ENCODE measurements at regions not wholly inside any gene's neighbourhood (a gene's known extent, or its start where the extent isn't known, plus 50 kb on each side); places are given as distances from the start of the nearest gene placed in this dataset.

DNA sequence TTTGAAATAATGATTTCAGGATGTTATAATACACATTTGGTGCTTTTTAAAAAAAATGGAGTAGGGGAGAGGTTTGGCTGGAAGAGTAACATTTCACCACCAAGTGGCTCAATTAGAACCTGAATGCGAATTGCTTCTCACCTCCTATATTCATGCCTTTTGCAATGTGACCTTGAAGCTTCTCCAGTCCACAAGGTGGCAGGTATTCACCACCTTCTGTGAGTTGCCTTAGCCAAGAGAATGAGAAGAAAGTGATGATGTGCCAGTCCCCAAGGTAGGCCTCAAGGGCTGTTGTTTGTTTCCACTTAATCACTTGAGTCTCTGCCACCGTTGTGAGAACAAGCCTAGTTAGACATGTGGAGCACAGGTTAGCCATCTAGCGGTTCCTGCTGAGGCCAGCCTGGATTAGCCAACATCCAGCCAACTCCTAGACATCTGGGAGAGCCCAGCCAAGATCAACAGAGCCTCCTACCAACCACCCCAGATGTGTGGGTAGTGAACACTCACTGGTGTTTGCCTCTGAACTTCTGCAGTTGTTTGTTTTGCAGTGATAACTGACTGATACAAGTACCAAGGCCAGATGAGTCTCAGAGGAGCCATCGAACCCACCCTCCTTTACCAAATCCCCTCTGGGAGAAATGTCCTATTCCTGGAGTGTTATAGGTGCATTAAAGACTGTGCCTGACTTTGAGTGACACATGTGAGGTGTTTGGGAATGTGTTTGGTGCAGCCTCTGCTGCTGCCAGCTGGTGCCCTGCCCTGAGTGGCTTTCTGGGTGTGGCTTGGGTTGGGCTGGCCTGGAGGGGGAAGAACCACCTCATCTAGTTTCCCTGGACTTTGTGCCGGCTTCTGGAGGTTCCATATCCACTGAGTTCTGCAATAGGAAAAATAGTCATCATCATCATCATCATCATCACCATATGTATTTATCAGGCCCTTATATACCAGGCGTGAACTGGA is 132.5 kb upstream of the RFLNA start:
- peak in 1 of 2 donors; percentile 7 for DNase-seq

- DNase-seq: no peak
Measured at GRCh38 chr12:124165695-124166094, 129.2 kb upstream of the RFLNA start.

- no peak for DNase-seq
Measured at GRCh38 chr12:124167141-124167540, 127.8 kb upstream of the RFLNA start.

- DNase-seq: no peak
Measured at GRCh38 chr12:124168016-124168786, 126.7 kb upstream of the RFLNA start.

DNA sequence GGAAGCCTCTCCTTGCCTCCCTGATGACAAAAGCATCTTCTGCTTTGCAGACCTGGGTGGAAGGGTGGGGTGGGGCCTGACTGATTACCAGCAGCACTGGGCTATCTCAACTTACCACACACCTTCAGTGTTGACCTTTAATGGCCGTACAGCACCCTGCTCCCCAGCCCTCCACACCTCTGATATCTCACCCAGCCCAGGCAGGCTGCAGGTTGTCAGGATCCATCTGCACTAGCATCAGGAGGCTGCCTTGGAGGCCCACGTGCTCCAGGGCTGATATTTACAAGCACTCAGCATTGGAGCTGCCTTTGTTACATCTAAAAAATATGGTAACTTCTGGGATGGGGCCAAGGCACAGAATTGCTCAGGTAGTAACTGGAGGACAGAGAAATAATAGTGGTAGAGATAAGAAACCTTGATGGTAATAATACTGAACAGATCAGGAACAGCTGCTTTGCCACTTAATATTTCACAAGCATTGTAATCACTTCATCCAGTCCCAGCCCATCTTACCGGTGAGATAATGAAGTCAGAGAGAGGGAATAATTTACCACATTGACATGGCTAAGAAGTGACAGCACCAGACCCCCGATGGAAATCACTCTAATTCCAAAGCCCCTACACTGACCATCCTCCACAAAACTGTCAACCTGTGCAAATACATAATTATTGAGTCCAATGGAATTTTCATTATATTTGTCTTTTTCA is 125.2 kb upstream of the RFLNA start:
- no peak for DNase-seq

GRCh38 chr12:124170760-124171159 is 124.1 kb upstream of the RFLNA start:
- DNase-seq: no peak

GRCh38 chr12:124171231-124171979 is 123.5 kb upstream of the RFLNA start:
- peak; percentile 5 to 63 for DNase-seq

DNA sequence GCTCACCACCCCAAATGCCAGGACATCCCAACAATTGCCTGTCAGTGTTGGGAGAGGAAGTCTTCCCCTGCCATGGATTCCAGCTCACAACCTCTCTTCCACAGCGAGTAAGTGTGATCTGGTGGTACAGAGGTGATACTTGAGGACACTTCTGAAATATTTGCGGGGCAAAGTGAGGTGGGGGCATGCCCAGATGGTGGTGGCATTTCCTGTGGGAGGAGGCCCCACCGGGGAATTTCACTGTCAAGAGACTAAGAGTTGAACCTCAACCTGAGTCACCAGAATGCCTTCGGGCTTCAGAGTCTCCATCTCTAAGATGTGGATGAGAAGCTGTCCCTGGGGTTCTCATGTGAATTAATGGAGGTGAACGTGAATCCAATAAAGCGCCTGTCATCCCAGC is 122.3 kb upstream of the RFLNA start:
- DNase-seq: no peak

- DNase-seq: no peak
Measured at GRCh38 chr12:124173692-124174091, 121.2 kb upstream of the RFLNA start.

DNA sequence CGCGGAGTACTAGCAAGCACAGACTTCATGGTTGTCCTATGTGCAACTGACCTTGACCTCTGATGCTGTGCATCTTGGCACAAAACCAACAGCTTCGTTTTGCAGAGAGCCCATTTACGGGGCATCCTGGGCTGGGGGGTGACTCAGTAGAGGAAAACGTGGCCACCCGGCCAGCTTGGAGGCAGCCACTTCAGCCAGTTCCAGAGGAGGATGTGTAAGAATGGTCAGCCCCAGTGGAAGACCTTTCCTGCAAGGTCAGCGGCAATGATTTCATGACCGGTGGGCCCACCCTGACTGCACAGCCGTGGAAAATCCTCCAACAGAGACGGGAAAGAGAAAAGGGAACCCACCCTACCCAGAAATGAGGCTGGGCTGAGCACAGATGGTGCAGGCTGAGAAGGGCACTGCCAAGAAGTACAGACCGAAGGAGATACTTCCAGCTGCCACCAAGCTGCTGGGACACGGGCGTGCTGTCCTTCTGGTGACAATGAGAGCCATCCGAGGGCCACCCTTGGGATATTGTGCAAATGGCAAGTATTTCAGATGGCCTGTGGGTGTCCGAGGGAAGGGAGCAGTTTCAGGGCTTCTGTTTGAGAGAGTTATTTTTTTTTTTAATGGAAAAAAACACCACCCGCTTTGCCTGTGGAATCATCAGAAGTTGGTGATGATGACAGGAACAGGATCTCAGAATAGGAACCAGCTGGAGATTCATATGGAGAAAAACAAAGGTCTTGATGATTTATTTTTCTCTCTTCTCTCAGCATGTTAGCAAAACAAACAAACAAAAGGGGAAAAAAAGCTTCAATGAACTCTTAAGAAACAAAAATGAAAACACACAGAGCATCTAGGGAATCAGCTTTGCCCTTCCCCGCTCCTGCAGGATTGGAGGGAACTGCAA is 120.2 kb upstream of the RFLNA start:
- no peak for DNase-seq

- no peak for DNase-seq
Measured at GRCh38 chr12:124175704-124176103, 119.2 kb upstream of the RFLNA start.

- DNase-seq: no peak
Measured at GRCh38 chr12:124177276-124177950, 117.5 kb upstream of the RFLNA start.

DNA sequence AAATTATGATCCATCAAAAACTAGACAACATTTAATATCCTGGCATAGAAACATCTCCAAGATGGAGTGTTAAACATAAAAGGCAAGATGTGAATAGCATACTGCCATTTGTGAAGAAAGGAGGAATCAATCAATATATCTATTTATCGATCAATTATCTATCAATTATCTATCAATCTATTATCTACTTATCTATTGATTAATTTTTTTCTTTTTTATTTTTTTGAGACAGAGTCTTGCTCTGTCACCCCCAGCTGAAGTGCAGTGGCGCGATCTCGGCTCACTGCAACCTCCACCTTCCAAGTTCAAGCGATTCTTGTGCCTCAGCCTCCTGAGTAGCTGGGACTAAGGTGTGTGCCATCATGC is 117.0 kb upstream of the RFLNA start:
- DNase-seq: no peak

DNA sequence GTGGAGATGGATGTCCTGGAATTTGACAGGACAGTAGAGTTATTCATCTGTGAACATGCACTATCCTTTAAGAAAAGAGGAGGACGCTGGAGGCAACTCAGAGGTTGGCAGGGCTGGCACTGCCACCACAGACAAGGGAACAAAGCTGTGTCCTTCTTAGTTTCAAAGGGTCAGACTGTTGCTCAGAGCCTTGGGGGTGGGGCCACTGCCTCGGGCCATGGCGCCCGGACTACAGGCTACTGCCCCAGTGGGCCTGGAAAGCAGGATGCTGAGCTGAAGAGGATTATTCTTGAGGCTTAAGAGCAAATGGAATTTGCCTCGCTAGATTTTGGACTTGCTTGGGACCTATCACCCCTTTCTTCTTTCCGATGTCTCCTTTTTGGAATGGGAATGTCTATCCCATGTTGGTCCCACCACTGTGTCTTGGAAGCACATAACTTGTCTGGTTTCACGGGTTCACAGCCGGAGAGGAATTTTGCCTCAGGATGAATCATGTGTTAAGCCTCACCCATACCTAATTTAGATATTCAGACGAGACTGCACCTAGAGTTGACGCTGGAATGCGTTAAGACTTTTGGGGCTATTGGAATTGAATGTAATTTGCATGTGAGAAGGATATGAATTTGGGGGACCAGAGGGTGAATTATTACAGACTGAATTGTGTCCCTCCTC is 114.8 kb upstream of the RFLNA start:
- no peak for DNase-seq

- no peak for DNase-seq
Measured at GRCh38 chr12:124183172-124183571, 111.7 kb upstream of the RFLNA start.

- DNase-seq: no peak
Measured at GRCh38 chr12:124184456-124184855, 110.4 kb upstream of the RFLNA start.

DNA sequence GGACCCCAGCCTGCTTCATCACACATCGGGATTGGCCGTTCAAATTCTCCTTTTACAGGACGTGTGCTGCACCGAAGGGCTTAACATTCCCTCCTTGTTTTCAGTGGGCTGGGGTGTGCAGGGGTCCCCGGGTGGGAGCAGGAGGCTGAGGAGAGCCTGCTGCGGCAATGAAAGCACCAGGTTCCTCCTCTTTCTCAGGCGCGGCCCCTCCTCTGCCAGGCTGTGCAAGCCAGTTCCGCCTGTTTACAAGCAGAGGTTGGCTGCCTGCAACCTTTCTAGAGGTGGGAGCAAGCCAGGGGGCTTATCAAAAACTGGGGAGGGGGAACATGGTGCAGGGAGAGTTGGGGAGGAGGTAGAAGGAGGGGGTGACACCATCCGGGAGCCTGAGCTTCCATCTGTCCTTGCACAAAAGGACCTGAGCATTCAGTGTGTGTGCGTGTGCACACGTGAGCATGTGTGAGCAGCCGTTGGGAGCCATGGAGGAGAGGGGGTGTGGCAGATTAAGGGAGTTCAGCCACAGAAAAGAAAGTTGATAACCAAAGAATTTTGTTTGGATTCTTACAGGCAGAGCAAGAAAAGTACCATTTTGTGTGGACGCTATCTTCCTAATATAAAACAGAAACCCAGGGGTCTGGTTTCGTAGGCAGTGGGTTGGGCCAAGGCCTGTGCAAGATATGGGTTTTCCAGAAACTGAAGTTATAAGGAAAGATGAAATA is 108.8 kb upstream of the RFLNA start:
- DNase-seq: no peak

DNA sequence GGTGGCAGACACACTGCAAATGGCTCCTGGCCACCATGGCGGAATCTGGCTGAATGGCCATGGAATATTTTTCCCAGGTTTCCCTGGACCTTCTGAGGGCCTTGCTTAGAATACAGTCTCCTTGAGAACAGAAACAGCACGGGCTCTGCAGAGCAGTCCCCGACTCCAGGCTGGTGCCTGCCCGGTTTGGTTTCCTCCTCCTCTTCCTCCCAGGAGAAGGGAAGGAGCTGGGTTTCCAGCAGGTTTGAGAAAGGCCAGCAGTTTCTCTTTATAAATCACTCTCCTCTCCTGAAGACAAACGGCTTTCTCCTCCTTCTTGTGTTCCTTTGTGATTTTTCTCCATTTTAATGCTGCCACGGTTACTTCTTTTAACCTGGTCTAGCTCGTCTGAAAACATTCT is 106.8 kb upstream of the RFLNA start:
- DNase-seq: no peak

- DNase-seq: no peak
Measured at GRCh38 chr12:124188561-124189405, 106.1 kb upstream of the RFLNA start.
